ENCODE measurements at regions not wholly inside any gene's neighbourhood (a gene's known extent, or its start where the extent isn't known, plus 50 kb on each side); places are given as distances from the start of the nearest gene placed in this dataset.

DNA sequence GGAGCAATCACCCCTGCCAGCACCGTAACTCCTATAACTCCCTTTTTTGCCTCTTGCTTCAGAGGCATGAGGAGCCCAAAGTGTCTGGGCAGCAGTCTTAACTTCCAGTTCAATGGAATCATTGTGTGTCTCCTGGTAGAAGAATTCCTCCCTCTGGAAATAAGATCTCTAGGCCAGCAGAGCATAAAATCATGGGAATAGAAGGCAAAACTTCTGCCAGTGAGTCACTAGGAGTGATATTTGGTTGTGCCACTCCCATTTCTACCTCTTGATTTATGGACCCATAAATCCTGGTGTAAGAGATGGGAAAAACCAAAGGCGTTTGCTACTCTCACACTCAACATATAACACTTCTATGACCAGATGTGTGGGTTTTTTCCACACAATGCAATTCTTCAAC, 104.9 kb upstream of the FAM180A start:
- Histone ChIP-seq H3K79me2 (replicated peaks; ENCODE audit: insufficient read depth) (no peaks in the 10 kb centered on the region), H3K4me3 (no peak overlapping the region), H3K27ac (ENCODE audit: low read depth) (no peak overlapping the region), H3F3A (replicated peaks; ENCODE audit: low read depth) (no peaks in the 10 kb centered on the region), H3K36me3 (ENCODE audit: insufficient read depth) (no peaks in the 10 kb centered on the region), H3K27me3 (ENCODE audit: insufficient read depth) (no peaks in the 10 kb centered on the region), H4K20me1 (replicated peaks; ENCODE audit: insufficient read depth) (no peaks in the 10 kb centered on the region), H3K4me1 (ENCODE audit: insufficient read depth) (peaks cover 10% of the 10 kb centered on the region), H3K4me2 (no peak overlapping the region), H2AFZ (no peak overlapping the region), H3K9me2 (ENCODE audit: insufficient read depth) (no peaks in the 10 kb centered on the region)
- H3K27ac Mint-ChIP-seq: no peak overlapping the region
- ATAC-seq (no peak), DNase-seq (ENCODE audit: low spot score) (no peak)
- TF ChIP-seq ETS1 (IDR thresholded peaks at IDR 0.05) (no peak), JUNB (IDR thresholded peaks at IDR 0.05; ENCODE audit: unreplicated experiment) (no peak), STAT1 (IDR thresholded peaks at IDR 0.05; ENCODE audit: unreplicated experiment) (no peak), EZH2 (IDR thresholded peaks at IDR 0.05; ENCODE audit: low read depth, unreplicated experiment) (no peak), CREB1 (CRISPR knock-in tag; IDR thresholded peaks at IDR 0.05; ENCODE audit: low read depth) (no peak), ZNF331 (CRISPR knock-in tag; IDR thresholded peaks at IDR 0.05; ENCODE audit: low read depth) (no peak), ZNF114 (CRISPR knock-in tag; IDR thresholded peaks at IDR 0.05) (no peak), ZNF462 (CRISPR knock-in tag; IDR thresholded peaks at IDR 0.05) (no peak), EZH2phosphoT487 (IDR thresholded peaks at IDR 0.05; ENCODE audit: unreplicated experiment) (no peak), NANOG (IDR thresholded peaks at IDR 0.05; ENCODE audit: borderline replicate concordance) (no peak), POLR2AphosphoS5 (IDR thresholded peaks at IDR 0.05; ENCODE audit: low read depth) (no peak)
- TF ChIP-seq, protein P1, sequence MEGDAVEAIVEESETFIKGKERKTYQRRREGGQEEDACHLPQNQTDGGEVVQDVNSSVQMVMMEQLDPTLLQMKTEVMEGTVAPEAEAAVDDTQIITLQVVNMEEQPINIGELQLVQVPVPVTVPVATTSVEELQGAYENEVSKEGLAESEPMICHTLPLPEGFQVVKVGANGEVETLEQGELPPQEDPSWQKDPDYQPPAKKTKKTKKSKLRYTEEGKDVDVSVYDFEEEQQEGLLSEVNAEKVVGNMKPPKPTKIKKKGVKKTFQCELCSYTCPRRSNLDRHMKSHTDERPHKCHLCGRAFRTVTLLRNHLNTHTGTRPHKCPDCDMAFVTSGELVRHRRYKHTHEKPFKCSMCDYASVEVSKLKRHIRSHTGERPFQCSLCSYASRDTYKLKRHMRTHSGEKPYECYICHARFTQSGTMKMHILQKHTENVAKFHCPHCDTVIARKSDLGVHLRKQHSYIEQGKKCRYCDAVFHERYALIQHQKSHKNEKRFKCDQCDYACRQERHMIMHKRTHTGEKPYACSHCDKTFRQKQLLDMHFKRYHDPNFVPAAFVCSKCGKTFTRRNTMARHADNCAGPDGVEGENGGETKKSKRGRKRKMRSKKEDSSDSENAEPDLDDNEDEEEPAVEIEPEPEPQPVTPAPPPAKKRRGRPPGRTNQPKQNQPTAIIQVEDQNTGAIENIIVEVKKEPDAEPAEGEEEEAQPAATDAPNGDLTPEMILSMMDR (conservative IDR thresholded peaks at IDR 0.05; ENCODE audit: low read depth in 2 of 2): no peak
- TF ChIP-seq, protein P2, sequence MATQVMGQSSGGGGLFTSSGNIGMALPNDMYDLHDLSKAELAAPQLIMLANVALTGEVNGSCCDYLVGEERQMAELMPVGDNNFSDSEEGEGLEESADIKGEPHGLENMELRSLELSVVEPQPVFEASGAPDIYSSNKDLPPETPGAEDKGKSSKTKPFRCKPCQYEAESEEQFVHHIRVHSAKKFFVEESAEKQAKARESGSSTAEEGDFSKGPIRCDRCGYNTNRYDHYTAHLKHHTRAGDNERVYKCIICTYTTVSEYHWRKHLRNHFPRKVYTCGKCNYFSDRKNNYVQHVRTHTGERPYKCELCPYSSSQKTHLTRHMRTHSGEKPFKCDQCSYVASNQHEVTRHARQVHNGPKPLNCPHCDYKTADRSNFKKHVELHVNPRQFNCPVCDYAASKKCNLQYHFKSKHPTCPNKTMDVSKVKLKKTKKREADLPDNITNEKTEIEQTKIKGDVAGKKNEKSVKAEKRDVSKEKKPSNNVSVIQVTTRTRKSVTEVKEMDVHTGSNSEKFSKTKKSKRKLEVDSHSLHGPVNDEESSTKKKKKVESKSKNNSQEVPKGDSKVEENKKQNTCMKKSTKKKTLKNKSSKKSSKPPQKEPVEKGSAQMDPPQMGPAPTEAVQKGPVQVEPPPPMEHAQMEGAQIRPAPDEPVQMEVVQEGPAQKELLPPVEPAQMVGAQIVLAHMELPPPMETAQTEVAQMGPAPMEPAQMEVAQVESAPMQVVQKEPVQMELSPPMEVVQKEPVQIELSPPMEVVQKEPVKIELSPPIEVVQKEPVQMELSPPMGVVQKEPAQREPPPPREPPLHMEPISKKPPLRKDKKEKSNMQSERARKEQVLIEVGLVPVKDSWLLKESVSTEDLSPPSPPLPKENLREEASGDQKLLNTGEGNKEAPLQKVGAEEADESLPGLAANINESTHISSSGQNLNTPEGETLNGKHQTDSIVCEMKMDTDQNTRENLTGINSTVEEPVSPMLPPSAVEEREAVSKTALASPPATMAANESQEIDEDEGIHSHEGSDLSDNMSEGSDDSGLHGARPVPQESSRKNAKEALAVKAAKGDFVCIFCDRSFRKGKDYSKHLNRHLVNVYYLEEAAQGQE (IDR thresholded peaks at IDR 0.05; ENCODE audit: unreplicated experiment): no peak
- H3K4me1 Mint-ChIP-seq: peaks cover 6% of the 10 kb centered on the region; the same call in 2 of the 3 replicates
- H3K9me3 Mint-ChIP-seq: peaks cover 19% of the 10 kb centered on the region
- no peak overlapping the region for H3K4me3 Mint-ChIP-seq
- peaks cover 5% of the 10 kb centered on the region for H3K27me3 Mint-ChIP-seq (ENCODE audit: insufficient read depth, low read depth, poor library complexity)
- peaks cover 3% of the 10 kb centered on the region; the same call in 2 of the 3 replicates for H3K36me3 Mint-ChIP-seq (ENCODE audit: low read depth)

All from GM23338 (cell line).